ENCODE measurements at regions not wholly inside any gene's neighbourhood (a gene's known extent, or its start where the extent isn't known, plus 50 kb on each side); places are given as distances from the start of the nearest gene placed in this dataset.

DNA sequence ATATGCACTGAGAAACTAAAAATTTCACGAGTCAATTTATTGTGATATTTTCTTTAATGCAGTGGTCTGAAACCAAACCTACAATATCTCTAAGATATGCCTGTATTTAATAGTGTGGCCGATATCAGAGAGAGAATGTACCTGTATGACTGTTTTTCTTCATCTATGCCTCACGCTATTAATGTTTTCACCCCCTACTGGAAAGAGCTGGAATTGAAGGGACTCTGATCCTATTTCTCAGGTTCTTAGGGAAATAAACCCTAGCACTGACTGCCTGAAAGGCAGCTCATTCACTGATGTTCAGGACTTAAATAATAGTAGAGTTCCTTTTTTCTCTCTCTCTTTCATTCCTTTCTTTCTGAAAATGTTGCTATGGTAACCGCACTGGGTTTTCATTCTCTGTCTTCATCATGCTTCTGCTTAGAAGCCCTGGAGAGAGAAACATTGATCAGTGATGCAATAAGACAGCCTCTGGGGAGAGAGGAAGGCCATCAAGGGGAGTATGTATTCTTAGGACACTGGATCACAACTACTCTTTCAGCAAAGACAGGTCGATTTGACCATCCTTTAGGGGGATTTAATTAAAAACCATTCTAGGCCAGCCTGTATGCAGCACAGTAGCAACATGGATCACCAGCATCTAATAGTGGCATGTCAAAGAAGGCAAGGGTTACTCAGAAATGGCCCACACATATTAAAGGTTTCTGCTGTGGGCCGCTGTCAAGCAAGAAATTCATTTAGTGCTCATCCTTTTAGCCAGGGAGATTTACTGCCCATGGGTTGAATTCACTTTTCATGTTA lies 1135.7 kb downstream of the IGSF11 start:
- TF ChIP-seq, protein P1, sequence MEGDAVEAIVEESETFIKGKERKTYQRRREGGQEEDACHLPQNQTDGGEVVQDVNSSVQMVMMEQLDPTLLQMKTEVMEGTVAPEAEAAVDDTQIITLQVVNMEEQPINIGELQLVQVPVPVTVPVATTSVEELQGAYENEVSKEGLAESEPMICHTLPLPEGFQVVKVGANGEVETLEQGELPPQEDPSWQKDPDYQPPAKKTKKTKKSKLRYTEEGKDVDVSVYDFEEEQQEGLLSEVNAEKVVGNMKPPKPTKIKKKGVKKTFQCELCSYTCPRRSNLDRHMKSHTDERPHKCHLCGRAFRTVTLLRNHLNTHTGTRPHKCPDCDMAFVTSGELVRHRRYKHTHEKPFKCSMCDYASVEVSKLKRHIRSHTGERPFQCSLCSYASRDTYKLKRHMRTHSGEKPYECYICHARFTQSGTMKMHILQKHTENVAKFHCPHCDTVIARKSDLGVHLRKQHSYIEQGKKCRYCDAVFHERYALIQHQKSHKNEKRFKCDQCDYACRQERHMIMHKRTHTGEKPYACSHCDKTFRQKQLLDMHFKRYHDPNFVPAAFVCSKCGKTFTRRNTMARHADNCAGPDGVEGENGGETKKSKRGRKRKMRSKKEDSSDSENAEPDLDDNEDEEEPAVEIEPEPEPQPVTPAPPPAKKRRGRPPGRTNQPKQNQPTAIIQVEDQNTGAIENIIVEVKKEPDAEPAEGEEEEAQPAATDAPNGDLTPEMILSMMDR (IDR thresholded peaks at IDR 0.05; ENCODE audit: low read depth, low read length): peak; percentile 40
- TF ChIP-seq EZH2phosphoT487 (IDR thresholded peaks at IDR 0.05; ENCODE audit: low read depth): no peak

All from OCI-LY3 (cell line).